NAMALWA (cell line): ENCODE measurements at regions not wholly inside any gene's neighbourhood (a gene's known extent, or its start where the extent isn't known, plus 50 kb on each side); places are given as distances from the start of the nearest gene placed in this dataset.
"Not testable (repeated sequence)": the region's sequence is repeated elsewhere in the genome, so short reads cannot be mapped to it uniquely, and the experiment has no call there.

Source experiments
- DNase-seq: peaks from one replicate; pipeline ENCODE4 v3.0.0-alpha.2; 2015; ENCODE audit warnings: low spot score

GRCh38 chr10:33037726-33038125, 79.7 kb upstream of the ITGB1 start:
- no peak for DNase-seq

- no peak for DNase-seq
Observed at GRCh38 chr10:33036670-33037069, 78.6 kb upstream of the ITGB1 start.

GRCh38 chr10:33035411-33035810, 77.4 kb upstream of the ITGB1 start:
- DNase-seq = no peak

GRCh38 chr10:33034931-33035330, 76.9 kb upstream of the ITGB1 start:
- DNase-seq = no peak

- DNase-seq = no peak
Observed at GRCh38 chr10:33032654-33033151, 74.7 kb upstream of the ITGB1 start.

- DNase-seq = no peak
Observed at GRCh38 chr10:33031815-33032653, 74.0 kb upstream of the ITGB1 start.

- DNase-seq = no peak
Observed at GRCh38 chr10:33031171-33031570, 73.1 kb upstream of the ITGB1 start.

- DNase-seq = not testable (repeated sequence)
Observed at GRCh38 chr10:33028515-33028914, 70.5 kb upstream of the ITGB1 start.

GRCh38 chr10:33027088-33027487, 69.1 kb upstream of the ITGB1 start:
- no peak for DNase-seq

GRCh38 chr10:33026422-33026821, 68.4 kb upstream of the ITGB1 start:
- DNase-seq = no peak

GRCh38 chr10:33025910-33026309, 67.9 kb upstream of the ITGB1 start:
- no peak for DNase-seq

- DNase-seq = no peak
Observed at GRCh38 chr10:33025039-33025438, 67.0 kb upstream of the ITGB1 start.

- no peak for DNase-seq
Observed at GRCh38 chr10:33022691-33023090, 64.7 kb upstream of the ITGB1 start.

- no peak for DNase-seq
Observed at GRCh38 chr10:33022090-33022489, 64.1 kb upstream of the ITGB1 start.

GRCh38 chr10:33016988-33017387, 59.0 kb upstream of the ITGB1 start:
- DNase-seq = no peak

- no peak for DNase-seq
Observed at GRCh38 chr10:33015761-33016547, 57.9 kb upstream of the ITGB1 start.

- not testable (repeated sequence) for DNase-seq
Observed at GRCh38 chr10:33013331-33013730, 55.3 kb upstream of the ITGB1 start.

- DNase-seq = no peak
Observed at GRCh38 chr10:33012306-33012705, 54.3 kb upstream of the ITGB1 start.

- no peak for DNase-seq
Observed at GRCh38 chr10:33010132-33011037, 52.4 kb upstream of the ITGB1 start.

GRCh38 chr10:33009244-33010131, 51.5 kb upstream of the ITGB1 start:
- DNase-seq = no peak
